K562 (cell line): ENCODE measurements at regions not wholly inside any gene's neighbourhood (a gene's known extent, or its start where the extent isn't known, plus 50 kb on each side); places are given as distances from the start of the nearest gene placed in this dataset.

Experiments used
- ATAC-seq: fragments of 200-7000 bp; cut with Tn5 transposase; 3 replicates; pipeline ENCODE4 v1.9.1; 2020; ENCODE audit warnings: moderate library complexity
- BruUV-seq: library from RNA; stranded (reverse); fragments of 400-500 nt; replicated peaks from 2 replicates; lab custom pipeline; 2021; lab: Mats Ljungman, UMichigan
- CTCF ChIA-PET: fragments of 300-600 bp; formaldehyde crosslinking; extraction: SDS; loops from one replicate; lab custom pipeline; 2021; ENCODE audit warnings: low intra/inter-chr PET ratio; lab: Yijun Ruan, JAX
- POLR2A ChIA-PET: fragments of 300-600, 350-650 bp; sonication (Branson Sonifier 250); formaldehyde crosslinking; extraction: SDS; loops from one replicate; lab custom pipeline; 2021; ENCODE audit warnings: antibody characterized with exemption, inconsistent platforms; lab: Yijun Ruan, JAX
- DNase-seq, 4 experiments: peaks; one replicate each; pipeline versions ENCODE4 v3.0.0 to v3.0.0-alpha.2; 2011 to 2018; ENCODE audit warnings: low spot score in 3 of 4, mixed read lengths in 3 of 4; ENCODE audit errors: extremely low read depth in 1 of 4
- FAIRE-seq: peaks from 2 replicates; lab custom pipeline; 2011; peaks lifted over from hg19 to GRCh38; lab: Jason Lieb, UNC
- H2AFZ ChIP-seq: 2 replicates; pipeline ENCODE4 v1.6.0; 2011; ENCODE audit warnings: low read depth, low read length, control low read depth, inconsistent platforms
- H3K27ac ChIP-seq: fragments of 200-600 bp; 3 replicates; pipeline ENCODE4 v1.8.0; 2011; ENCODE audit warnings: low read depth, mild to moderate bottlenecking, control low read depth, inconsistent platforms, low read length, moderate library complexity, mixed read lengths; ENCODE audit errors: extremely low read depth
- H3K27me3 ChIP-seq, 2 experiments: fragments of 300-600 bp in 1 of 2; 2 replicates in 1 of 2; 3 replicates in 1 of 2; pipeline versions ENCODE4 v1.6.0 to v1.8.0; 2011; ENCODE audit warnings: inconsistent platforms in 2 of 2, low read length in 2 of 2, mild to moderate bottlenecking in 1 of 2, mixed read lengths in 1 of 2, moderate library complexity in 1 of 2; ENCODE audit not compliant: control insufficient read depth in 2 of 2, insufficient read depth in 2 of 2
- H3K36me3 ChIP-seq: fragments of 300-600 bp; 3 replicates; pipeline ENCODE4 v1.8.0; 2011; ENCODE audit warnings: mild to moderate bottlenecking, low read length, inconsistent platforms; ENCODE audit not compliant: control insufficient read depth, insufficient read depth
- H3K4me1 ChIP-seq, 2 experiments: fragments of 200-600 bp in 1 of 2; replicated peaks in 1 of 2; 2 replicates in 1 of 2; 3 replicates in 1 of 2; pipeline versions ENCODE4 v1.5.1 to v1.8.0; 2011; ENCODE audit warnings: inconsistent platforms in 2 of 2, low read length in 2 of 2, mild to moderate bottlenecking in 1 of 2, mixed read lengths in 1 of 2, moderate library complexity in 1 of 2; ENCODE audit not compliant: control insufficient read depth in 2 of 2, insufficient read depth in 2 of 2
- H3K4me2 ChIP-seq: 2 replicates; pipeline ENCODE4 v1.6.1; 2011; ENCODE audit warnings: low read length, control low read depth, inconsistent platforms, mixed read lengths; ENCODE audit not compliant: insufficient read depth
- H3K4me3 ChIP-seq: fragments of 200-600 bp; sonication (generic), shearing (Covaris generic); 2 replicates; pipeline ENCODE4 v1.5.1; 2016; ENCODE audit warnings: control low read depth, inconsistent platforms
- H3K79me2 ChIP-seq: fragments of 200-600 bp; 3 replicates; pipeline ENCODE4 v1.8.0; 2011; ENCODE audit warnings: low read length, inconsistent platforms; ENCODE audit not compliant: control insufficient read depth, insufficient read depth
- H3K9ac ChIP-seq, 2 experiments: 2 replicates each; pipeline versions ENCODE4 v1.6.0 to v1.6.1; 2011; ENCODE audit warnings: low read depth in 2 of 2, low read length in 2 of 2, control low read depth in 1 of 2, inconsistent platforms in 1 of 2, mild to moderate bottlenecking in 1 of 2, mixed read lengths in 1 of 2; ENCODE audit not compliant: insufficient read depth in 1 of 2
- H3K9me1 ChIP-seq: one replicate; pipeline ENCODE4 v1.6.0; 2011; ENCODE audit warnings: inconsistent platforms, mild to moderate bottlenecking, low read length, moderate library complexity; ENCODE audit not compliant: control insufficient read depth, insufficient read depth
- H3K9me3 ChIP-seq: replicated peaks from 2 replicates; pipeline ENCODE4 v1.5.1; 2011; ENCODE audit warnings: low read depth, low read length, inconsistent platforms; ENCODE audit not compliant: control insufficient read depth, insufficient read depth
- H4K20me1 ChIP-seq: replicated peaks from 2 replicates; pipeline ENCODE4 v1.6.1; 2011; ENCODE audit warnings: low read length, inconsistent platforms, mixed read lengths; ENCODE audit not compliant: control insufficient read depth, insufficient read depth
- BRD4 ChIP-seq: fragments of 200-600 bp; sonication (generic); IDR thresholded peaks from 2 replicates; pipeline ENCODE4 v1.6.1; 2017; ENCODE audit warnings: inconsistent platforms
- CREB1 ChIP-seq, 2 experiments: sonication (generic) in 1 of 2; formaldehyde crosslinking in 1 of 2; IDR thresholded peaks; 2 replicates each; pipeline versions ENCODE4 v1.6.1 to v1.8.0; 2012 to 2022; ENCODE audit warnings: inconsistent platforms in 1 of 2, mild to moderate bottlenecking in 1 of 2, missing genetic modification reagents in 1 of 2, moderate library complexity in 1 of 2
- SUPT5H ChIP-seq: fragments of 450-650 bp; IDR thresholded peaks from 2 replicates; pipeline ENCODE4 v1.6.1; 2016
- TFAM ChIP-seq: fragments of 250-450 bp; sonication (Bioruptor Pico); conservative IDR thresholded peaks from 2 replicates; pipeline ENCODE4 v1.5.0; 2021; ENCODE audit warnings: mild to moderate bottlenecking, moderate library complexity
- ZNF431 ChIP-seq: sonication (generic); formaldehyde crosslinking; IDR thresholded peaks from 2 replicates; pipeline ENCODE4 v1.8.0; 2022; ENCODE audit warnings: mild to moderate bottlenecking, missing genetic modification reagents
- ZNF766 ChIP-seq: fragments of 200-800 bp; sonication (Bioruptor generic); conservative IDR thresholded peaks from 2 replicates; pipeline ENCODE4 v1.6.1; 2016; ENCODE audit warnings: missing genetic modification characterization, missing compliant biosample characterization
- in situ Hi-C: fragments of 300-500 bp; cut with MboI; formaldehyde crosslinking; loops from 4 replicates; pipeline ENCODE4 v1.15.0; 2018; ENCODE audit warnings: inconsistent platforms, mixed read lengths
- intact Hi-C: fragments of 100-400 bp; cut with micrococcal nuclease; formaldehyde crosslinking; loops from 2 replicates; pipeline ENCODE4 v1.14.2; 2022
- TF ChIP-seq, protein P1 (sequence below): fragments of 250-450 bp; sonication (Bioruptor Pico); IDR thresholded peaks from 2 replicates; pipeline ENCODE4 v1.5.0; 2021
- TF ChIP-seq, protein P2 (sequence below): fragments of 250-450 bp; sonication (Bioruptor Pico); IDR thresholded peaks from 2 replicates; pipeline ENCODE4 v1.4.0; 2020
- TF ChIP-seq, protein P3 (sequence below): fragments of 150-350 bp; conservative IDR thresholded peaks from 2 replicates; pipeline ENCODE4 v1.6.1; 2014; ENCODE audit warnings: low read length
- TF ChIP-seq, protein P4 (sequence below), 2 experiments: fragments of 450-650 bp in 1 of 2; IDR thresholded peaks; 2 replicates each; pipeline ENCODE4 v1.6.1; 2011 to 2017; ENCODE audit warnings: low read depth in 2 of 2, antibody characterized with exemption in 1 of 2, borderline replicate concordance in 1 of 2, low read length in 1 of 2, mild to moderate bottlenecking in 1 of 2, mixed read lengths in 1 of 2; ENCODE audit not compliant: control insufficient read depth in 1 of 2

DNA sequence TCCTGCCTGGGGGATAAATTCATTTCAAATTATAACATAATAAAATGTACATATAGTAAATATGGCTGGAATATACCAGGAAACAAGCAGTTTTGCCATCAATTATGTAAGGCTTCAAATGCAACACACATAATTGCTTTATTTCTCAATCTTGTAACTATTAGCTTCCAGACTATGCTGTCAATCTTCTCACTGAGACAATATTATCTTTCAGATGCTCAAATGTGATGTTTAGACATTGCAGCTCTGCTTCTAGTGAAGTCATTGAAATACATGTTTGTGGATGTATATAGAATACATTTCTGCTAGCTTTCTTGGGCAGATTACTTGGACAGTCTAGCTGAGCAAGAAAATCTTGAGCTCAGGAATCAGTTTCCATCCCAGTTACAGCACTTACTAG is 454.4 kb downstream of the TDRD3 start:
- Histone ChIP-seq H3K4me3 (no peak overlapping the region), H3K9ac (no peak overlapping the region), H3K4me2 (no peak overlapping the region), H2AFZ (no peak overlapping the region)
- DNase-seq (no peak), FAIRE-seq (no peak)
- in situ Hi-C loops: no loop called here
- POLR2A ChIA-PET: no interaction called here
- no peak for TF ChIP-seq ZNF431 (CRISPR knock-in tag)
- TF ChIP-seq, protein P1, sequence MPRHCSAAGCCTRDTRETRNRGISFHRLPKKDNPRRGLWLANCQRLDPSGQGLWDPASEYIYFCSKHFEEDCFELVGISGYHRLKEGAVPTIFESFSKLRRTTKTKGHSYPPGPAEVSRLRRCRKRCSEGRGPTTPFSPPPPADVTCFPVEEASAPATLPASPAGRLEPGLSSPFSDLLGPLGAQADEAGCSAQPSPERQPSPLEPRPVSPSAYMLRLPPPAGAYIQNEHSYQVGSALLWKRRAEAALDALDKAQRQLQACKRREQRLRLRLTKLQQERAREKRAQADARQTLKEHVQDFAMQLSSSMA (CRISPR knock-in tag): no peak
- TF ChIP-seq CREB1 (IDR thresholded peaks at IDR 0.05): no peak
- TF ChIP-seq CREB1 (CRISPR knock-in tag; IDR thresholded peaks at IDR 0.05): no peak
- TF ChIP-seq, protein P2, sequence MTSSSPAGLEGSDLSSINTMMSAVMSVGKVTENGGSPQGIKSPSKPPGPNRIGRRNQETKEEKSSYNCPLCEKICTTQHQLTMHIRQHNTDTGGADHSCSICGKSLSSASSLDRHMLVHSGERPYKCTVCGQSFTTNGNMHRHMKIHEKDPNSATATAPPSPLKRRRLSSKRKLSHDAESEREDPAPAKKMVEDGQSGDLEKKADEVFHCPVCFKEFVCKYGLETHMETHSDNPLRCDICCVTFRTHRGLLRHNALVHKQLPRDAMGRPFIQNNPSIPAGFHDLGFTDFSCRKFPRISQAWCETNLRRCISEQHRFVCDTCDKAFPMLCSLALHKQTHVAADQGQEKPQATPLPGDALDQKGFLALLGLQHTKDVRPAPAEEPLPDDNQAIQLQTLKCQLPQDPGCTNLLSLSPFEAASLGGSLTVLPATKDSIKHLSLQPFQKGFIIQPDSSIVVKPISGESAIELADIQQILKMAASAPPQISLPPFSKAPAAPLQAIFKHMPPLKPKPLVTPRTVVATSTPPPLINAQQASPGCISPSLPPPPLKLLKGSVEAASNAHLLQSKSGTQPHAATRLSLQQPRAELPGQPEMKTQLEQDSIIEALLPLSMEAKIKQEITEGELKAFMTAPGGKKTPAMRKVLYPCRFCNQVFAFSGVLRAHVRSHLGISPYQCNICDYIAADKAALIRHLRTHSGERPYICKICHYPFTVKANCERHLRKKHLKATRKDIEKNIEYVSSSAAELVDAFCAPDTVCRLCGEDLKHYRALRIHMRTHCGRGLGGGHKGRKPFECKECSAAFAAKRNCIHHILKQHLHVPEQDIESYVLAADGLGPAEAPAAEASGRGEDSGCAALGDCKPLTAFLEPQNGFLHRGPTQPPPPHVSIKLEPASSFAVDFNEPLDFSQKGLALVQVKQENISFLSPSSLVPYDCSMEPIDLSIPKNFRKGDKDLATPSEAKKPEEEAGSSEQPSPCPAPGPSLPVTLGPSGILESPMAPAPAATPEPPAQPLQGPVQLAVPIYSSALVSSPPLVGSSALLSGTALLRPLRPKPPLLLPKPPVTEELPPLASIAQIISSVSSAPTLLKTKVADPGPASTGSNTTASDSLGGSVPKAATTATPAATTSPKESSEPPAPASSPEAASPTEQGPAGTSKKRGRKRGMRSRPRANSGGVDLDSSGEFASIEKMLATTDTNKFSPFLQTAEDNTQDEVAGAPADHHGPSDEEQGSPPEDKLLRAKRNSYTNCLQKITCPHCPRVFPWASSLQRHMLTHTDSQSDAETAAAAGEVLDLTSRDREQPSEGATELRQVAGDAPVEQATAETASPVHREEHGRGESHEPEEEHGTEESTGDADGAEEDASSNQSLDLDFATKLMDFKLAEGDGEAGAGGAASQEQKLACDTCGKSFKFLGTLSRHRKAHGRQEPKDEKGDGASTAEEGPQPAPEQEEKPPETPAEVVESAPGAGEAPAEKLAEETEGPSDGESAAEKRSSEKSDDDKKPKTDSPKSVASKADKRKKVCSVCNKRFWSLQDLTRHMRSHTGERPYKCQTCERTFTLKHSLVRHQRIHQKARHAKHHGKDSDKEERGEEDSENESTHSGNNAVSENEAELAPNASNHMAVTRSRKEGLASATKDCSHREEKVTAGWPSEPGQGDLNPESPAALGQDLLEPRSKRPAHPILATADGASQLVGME (CRISPR knock-in tag): no peak
- no peak for TF ChIP-seq TFAM
- TF ChIP-seq, protein P3, sequence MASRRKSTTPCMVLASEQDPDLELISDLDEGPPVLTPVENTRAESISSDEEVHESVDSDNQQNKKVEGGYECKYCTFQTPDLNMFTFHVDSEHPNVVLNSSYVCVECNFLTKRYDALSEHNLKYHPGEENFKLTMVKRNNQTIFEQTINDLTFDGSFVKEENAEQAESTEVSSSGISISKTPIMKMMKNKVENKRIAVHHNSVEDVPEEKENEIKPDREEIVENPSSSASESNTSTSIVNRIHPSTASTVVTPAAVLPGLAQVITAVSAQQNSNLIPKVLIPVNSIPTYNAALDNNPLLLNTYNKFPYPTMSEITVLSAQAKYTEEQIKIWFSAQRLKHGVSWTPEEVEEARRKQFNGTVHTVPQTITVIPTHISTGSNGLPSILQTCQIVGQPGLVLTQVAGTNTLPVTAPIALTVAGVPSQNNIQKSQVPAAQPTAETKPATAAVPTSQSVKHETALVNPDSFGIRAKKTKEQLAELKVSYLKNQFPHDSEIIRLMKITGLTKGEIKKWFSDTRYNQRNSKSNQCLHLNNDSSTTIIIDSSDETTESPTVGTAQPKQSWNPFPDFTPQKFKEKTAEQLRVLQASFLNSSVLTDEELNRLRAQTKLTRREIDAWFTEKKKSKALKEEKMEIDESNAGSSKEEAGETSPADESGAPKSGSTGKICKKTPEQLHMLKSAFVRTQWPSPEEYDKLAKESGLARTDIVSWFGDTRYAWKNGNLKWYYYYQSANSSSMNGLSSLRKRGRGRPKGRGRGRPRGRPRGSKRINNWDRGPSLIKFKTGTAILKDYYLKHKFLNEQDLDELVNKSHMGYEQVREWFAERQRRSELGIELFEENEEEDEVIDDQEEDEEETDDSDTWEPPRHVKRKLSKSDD: no peak
- no peak for TF ChIP-seq ZNF766 (CRISPR knock-in tag)
- no peak for TF ChIP-seq SUPT5H
- TF ChIP-seq, protein P4, sequence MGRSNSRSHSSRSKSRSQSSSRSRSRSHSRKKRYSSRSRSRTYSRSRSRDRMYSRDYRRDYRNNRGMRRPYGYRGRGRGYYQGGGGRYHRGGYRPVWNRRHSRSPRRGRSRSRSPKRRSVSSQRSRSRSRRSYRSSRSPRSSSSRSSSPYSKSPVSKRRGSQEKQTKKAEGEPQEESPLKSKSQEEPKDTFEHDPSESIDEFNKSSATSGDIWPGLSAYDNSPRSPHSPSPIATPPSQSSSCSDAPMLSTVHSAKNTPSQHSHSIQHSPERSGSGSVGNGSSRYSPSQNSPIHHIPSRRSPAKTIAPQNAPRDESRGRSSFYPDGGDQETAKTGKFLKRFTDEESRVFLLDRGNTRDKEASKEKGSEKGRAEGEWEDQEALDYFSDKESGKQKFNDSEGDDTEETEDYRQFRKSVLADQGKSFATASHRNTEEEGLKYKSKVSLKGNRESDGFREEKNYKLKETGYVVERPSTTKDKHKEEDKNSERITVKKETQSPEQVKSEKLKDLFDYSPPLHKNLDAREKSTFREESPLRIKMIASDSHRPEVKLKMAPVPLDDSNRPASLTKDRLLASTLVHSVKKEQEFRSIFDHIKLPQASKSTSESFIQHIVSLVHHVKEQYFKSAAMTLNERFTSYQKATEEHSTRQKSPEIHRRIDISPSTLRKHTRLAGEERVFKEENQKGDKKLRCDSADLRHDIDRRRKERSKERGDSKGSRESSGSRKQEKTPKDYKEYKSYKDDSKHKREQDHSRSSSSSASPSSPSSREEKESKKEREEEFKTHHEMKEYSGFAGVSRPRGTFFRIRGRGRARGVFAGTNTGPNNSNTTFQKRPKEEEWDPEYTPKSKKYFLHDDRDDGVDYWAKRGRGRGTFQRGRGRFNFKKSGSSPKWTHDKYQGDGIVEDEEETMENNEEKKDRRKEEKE (IDR thresholded peaks at IDR 0.05; ENCODE audit: borderline replicate concordance in 1 of 2, control insufficient read depth in 1 of 2, low read depth in 2 of 2, low read length in 1 of 2): no peak
- TF ChIP-seq BRD4: no peak
- TF ChIP-seq, all 486 proteins: peak for 0
- Histone ChIP-seq H3K9me1 (no peaks in the 10 kb centered on the region), H3K27ac (no peak overlapping the region), H4K20me1 (no peaks in the 10 kb centered on the region), H3K79me2 (no peaks in the 10 kb centered on the region), H3K27me3 (no peaks in the 10 kb centered on the region), H3K36me3 (no peaks in the 10 kb centered on the region), H3K9me3 (no peaks in the 10 kb centered on the region), H3K4me1 (no peaks in the 10 kb centered on the region)
- ATAC-seq: no peak
- intact Hi-C loops: no loop called here
- CTCF ChIA-PET: no interaction called here
- no TSS peak for BruUV-seq
